Urinary bladder (tissue), 3 donors: ENCODE measurements at regions not wholly inside any gene's neighbourhood (a gene's known extent, or its start where the extent isn't known, plus 50 kb on each side); places are given as distances from the start of the nearest gene placed in this dataset.

Source experiments
- DNase-seq: peaks from one replicate; pipeline ENCODE4 v3.0.0-alpha.2; 2015; ENCODE audit errors: extremely low spot score
- H3K27ac ChIP-seq: one replicate; pipeline ENCODE4 v1.5.1; 2013; ENCODE audit warnings: low read depth, mild to moderate bottlenecking, moderate library complexity
- H3K36me3 ChIP-seq: one replicate; pipeline ENCODE4 v1.6.1; 2013; ENCODE audit warnings: mild to moderate bottlenecking, moderate library complexity; ENCODE audit not compliant: insufficient read depth
- H3K4me1 ChIP-seq: one replicate; pipeline ENCODE4 v1.6.1; 2013; ENCODE audit warnings: mild to moderate bottlenecking, moderate library complexity; ENCODE audit not compliant: insufficient read depth
- H3K4me3 ChIP-seq: one replicate; pipeline ENCODE4 v1.5.1; 2013; ENCODE audit warnings: low read depth, low read length
- WGBS: extraction: QIAGEN DNeasy Blood & Tissue Kit; methylation state at CpG from one replicate; pipeline ENCODE4 v1.1.7; 2013; 5-methylcytosine and 5-hydroxymethylcytosine counted together
- donor health status: healthy with polysubstance abuse.
- donor health status: healthy.

- H3K4me3 ChIP-seq, result no peak overlapping the region
- H3K4me1 ChIP-seq, result no peaks in the 10 kb centered on the region
- WGBS, result 80% methylated on average over 6 of the region's 6 CpGs
- no peak overlapping the region for H3K27ac ChIP-seq
- no peak for DNase-seq
- H3K36me3 ChIP-seq, result no peaks in the 10 kb centered on the region
Observed at GRCh38 chr7:16211402-16211925, 209.9 kb downstream of the CRPPA start.

- DNase-seq, result no peak
- Histone ChIP-seq H3K36me3 (no peaks in the 10 kb centered on the region), H3K4me1 (no peaks in the 10 kb centered on the region), H3K27ac (no peak overlapping the region), H3K4me3 (no peak overlapping the region)
- 98% methylated on average over 2 of the region's 2 CpGs for WGBS
Observed at GRCh38 chr7:16210171-16210570, 211.2 kb downstream of the CRPPA start.

- H3K4me3 ChIP-seq, result no peak overlapping the region
- no peaks in the 10 kb centered on the region for H3K4me1 ChIP-seq
- WGBS, result 86% methylated on average over 2 of the region's 2 CpGs
- H3K27ac ChIP-seq, result no peak overlapping the region
- no peak for DNase-seq
- H3K36me3 ChIP-seq, result no peaks in the 10 kb centered on the region
Observed at GRCh38 chr7:16207321-16207720, 214.0 kb downstream of the CRPPA start.

GRCh38 chr7:16205466-16205865 is 215.9 kb downstream of the CRPPA start:
- Histone ChIP-seq H3K4me3 (no peak overlapping the region), H3K27ac (no peak overlapping the region), H3K4me1 (no peaks in the 10 kb centered on the region), H3K36me3 (no peaks in the 10 kb centered on the region)
- DNase-seq, result no peak
- WGBS, result 80% methylated on average over 2 of the region's 2 CpGs

GRCh38 chr7:16204953-16205352 is 216.4 kb downstream of the CRPPA start:
- no peak for DNase-seq
- no peaks in the 10 kb centered on the region for H3K4me1 ChIP-seq
- H3K4me3 ChIP-seq, result no peak overlapping the region
- no peaks in the 10 kb centered on the region for H3K36me3 ChIP-seq
- WGBS, result 67% methylated on average over 2 of the region's 2 CpGs
- H3K27ac ChIP-seq, result no peak overlapping the region

- Histone ChIP-seq H3K36me3 (no peaks in the 10 kb centered on the region), H3K4me3 (no peak overlapping the region), H3K4me1 (no peaks in the 10 kb centered on the region), H3K27ac (no peak overlapping the region)
- WGBS, result 79% methylated on average over 3 of the region's 3 CpGs
- DNase-seq, result no peak
Observed at GRCh38 chr7:16203065-16203464, 218.3 kb downstream of the CRPPA start.

- Histone ChIP-seq H3K36me3 (no peaks in the 10 kb centered on the region), H3K27ac (no peak overlapping the region), H3K4me3 (no peak overlapping the region), H3K4me1 (no peaks in the 10 kb centered on the region)
- no peak for DNase-seq
Observed at GRCh38 chr7:16202303-16202702, 219.0 kb downstream of the CRPPA start.

GRCh38 chr7:16200591-16200990 is 220.7 kb downstream of the CRPPA start:
- 95% methylated on average over 1 of the region's 1 CpG for WGBS
- Histone ChIP-seq H3K4me3 (no peak overlapping the region), H3K27ac (no peak overlapping the region), H3K4me1 (no peaks in the 10 kb centered on the region), H3K36me3 (no peaks in the 10 kb centered on the region)
- no peak for DNase-seq

- no peaks in the 10 kb centered on the region for H3K4me1 ChIP-seq
- no peak for DNase-seq
- 80% methylated on average over 4 of the region's 4 CpGs for WGBS
- H3K27ac ChIP-seq, result no peak overlapping the region
- no peak overlapping the region for H3K4me3 ChIP-seq
- no peaks in the 10 kb centered on the region for H3K36me3 ChIP-seq
Observed at GRCh38 chr7:16193631-16194030, 227.7 kb downstream of the CRPPA start.

- no peak overlapping the region for H3K27ac ChIP-seq
- 92% methylated on average over 2 of the region's 2 CpGs for WGBS
Observed at GRCh38 chr7:16189026-16189715, 232.2 kb downstream of the CRPPA start.

GRCh38 chr7:16187131-16187530 is 234.2 kb downstream of the CRPPA start:
- H3K36me3 ChIP-seq, result no peaks in the 10 kb centered on the region
- H3K4me3 ChIP-seq, result no peak overlapping the region
- no peak for DNase-seq
- WGBS, result 80% methylated on average over 1 of the region's 1 CpG
- no peaks in the 10 kb centered on the region for H3K4me1 ChIP-seq
- no peak overlapping the region for H3K27ac ChIP-seq

More at GRCh38 chr7:16189026-16189715, 232.2 kb downstream of the CRPPA start:
- no peaks in the 10 kb centered on the region for H3K36me3 ChIP-seq
- no peak for DNase-seq
- H3K4me1 ChIP-seq, result no peaks in the 10 kb centered on the region
- H3K4me3 ChIP-seq, result no peak overlapping the region

- H3K4me1 ChIP-seq, result no peaks in the 10 kb centered on the region
- H3K4me3 ChIP-seq, result no peak overlapping the region
- WGBS, result 81% methylated on average over 2 of the region's 2 CpGs
- no peak overlapping the region for H3K27ac ChIP-seq
- DNase-seq, result no peak
- H3K36me3 ChIP-seq, result no peaks in the 10 kb centered on the region
Observed at GRCh38 chr7:16178585-16178984, 242.8 kb downstream of the CRPPA start.

- Histone ChIP-seq H3K36me3 (no peaks in the 10 kb centered on the region), H3K4me3 (no peak overlapping the region), H3K4me1 (no peaks in the 10 kb centered on the region), H3K27ac (no peak overlapping the region)
- 48% methylated on average over 2 of the region's 2 CpGs for WGBS
- no peak for DNase-seq
Observed at GRCh38 chr7:16178092-16178491, 243.2 kb downstream of the CRPPA start.

GRCh38 chr7:16174253-16174652 is 247.1 kb downstream of the CRPPA start:
- DNase-seq, result no peak
- H3K4me1 ChIP-seq, result no peaks in the 10 kb centered on the region
- H3K36me3 ChIP-seq, result no peaks in the 10 kb centered on the region
- 90% methylated on average over 4 of the region's 4 CpGs for WGBS
- no peak overlapping the region for H3K27ac ChIP-seq
- no peak overlapping the region for H3K4me3 ChIP-seq

GRCh38 chr7:16172366-16172765 is 249.0 kb downstream of the CRPPA start:
- no peak for DNase-seq
- over 99% methylated on average over 2 of the region's 2 CpGs for WGBS

More at GRCh38 chr7:16172366-16172765, 249.0 kb downstream of the CRPPA start:
- Histone ChIP-seq H3K4me3 (no peak overlapping the region), H3K27ac (no peak overlapping the region), H3K4me1 (no peaks in the 10 kb centered on the region), H3K36me3 (no peaks in the 10 kb centered on the region)
